Panc1 (cell line): ENCODE measurements at regions not wholly inside any gene's neighbourhood (a gene's known extent, or its start where the extent isn't known, plus 50 kb on each side); places are given as distances from the start of the nearest gene placed in this dataset.

Experiments used
- ATAC-seq: fragments of 200-7000 bp; cut with Tn5 transposase; 2 replicates; pipeline ENCODE4 v1.9.1; 2020; ENCODE audit warnings: mild to moderate bottlenecking, moderate library complexity
- BruUV-seq: library from RNA; stranded (reverse); fragments of 400-500 nt; replicated peaks from 2 replicates; lab custom pipeline; 2021; lab: Mats Ljungman, UMichigan
- CTCF ChIA-PET: fragments of 300-600 bp; sonication (Branson Sonifier 250); formaldehyde crosslinking; loops from one replicate; lab custom pipeline; 2022; ENCODE audit warnings: antibody characterized with exemption; lab: Charles Lee
- POLR2A ChIA-PET: fragments of 300-600 bp; sonication (Branson Sonifier 250); formaldehyde crosslinking; loops from one replicate; lab custom pipeline; 2022; ENCODE audit warnings: antibody characterized with exemption; lab: Charles Lee
- DNase-seq: peaks from one replicate; pipeline ENCODE4 v3.0.0-alpha.2; 2010; ENCODE audit warnings: low read depth, low spot score
- H3K27ac ChIP-seq: 2 replicates; pipeline ENCODE4 v1.5.1; 2011; ENCODE audit warnings: mild to moderate bottlenecking, low read length, inconsistent platforms
- H3K27me3 ChIP-seq: fragments of 200-500 bp; sonication (Bioruptor generic); 2 replicates; pipeline ENCODE4 v1.6.0; 2014; ENCODE audit warnings: low read length, inconsistent platforms; ENCODE audit not compliant: control insufficient read depth, insufficient read depth
- H3K36me3 ChIP-seq: fragments of 200-500 bp; sonication (Bioruptor generic); 2 replicates; pipeline ENCODE4 v1.5.1; 2014; ENCODE audit warnings: inconsistent platforms, mild to moderate bottlenecking, low read length, moderate library complexity; ENCODE audit not compliant: control insufficient read depth, insufficient read depth
- H3K4me1 ChIP-seq: 2 replicates; pipeline ENCODE4 v1.5.1; 2011; ENCODE audit warnings: inconsistent platforms, mild to moderate bottlenecking, low read length, moderate library complexity; ENCODE audit not compliant: control insufficient read depth, insufficient read depth
- H3K4me3 ChIP-seq, 2 experiments: 2 replicates each; pipeline ENCODE4 v1.5.1; 2011 to 2012; ENCODE audit warnings: low read depth in 2 of 2, low read length in 2 of 2, mild to moderate bottlenecking in 2 of 2, inconsistent platforms in 1 of 2, moderate library complexity in 1 of 2
- H3K9me3 ChIP-seq: fragments of 200-500 bp; sonication (Bioruptor generic); 2 replicates; pipeline ENCODE4 v1.5.1; 2014; ENCODE audit warnings: low read depth, mild to moderate bottlenecking, inconsistent platforms, low read length, moderate library complexity; ENCODE audit not compliant: control insufficient read depth, insufficient read depth
- CTCF ChIP-seq: fragments of 450-650 bp; IDR thresholded peaks from 2 replicates; pipeline ENCODE4 v1.5.1; 2017; ENCODE audit warnings: mild to moderate bottlenecking
- POLR2AphosphoS5 ChIP-seq: IDR thresholded peaks from 2 replicates; pipeline ENCODE4 v1.6.1; 2012; ENCODE audit warnings: mild to moderate bottlenecking, low read depth, low read length, moderate library complexity
- REST ChIP-seq, 2 experiments: IDR thresholded peaks; 2 replicates each; pipeline ENCODE4 v1.6.1; 2011 to 2012; ENCODE audit warnings: low read depth in 2 of 2, control low read depth in 1 of 2, low read length in 1 of 2, mild to moderate bottlenecking in 1 of 2, moderate library complexity in 1 of 2; ENCODE audit not compliant: insufficient read depth in 1 of 2
- SIN3A ChIP-seq: IDR thresholded peaks from 2 replicates; pipeline ENCODE4 v1.6.1; 2012; ENCODE audit warnings: low read depth, mild to moderate bottlenecking, low read length, moderate library complexity, borderline replicate concordance; ENCODE audit not compliant: insufficient read depth
- TCF7L2 ChIP-seq: IDR thresholded peaks from 2 replicates; pipeline ENCODE4 v1.6.1; 2011; ENCODE audit warnings: mild to moderate bottlenecking, low read depth, low read length, inconsistent platforms
- in situ Hi-C: cut with HindIII; loops from 2 replicates; pipeline ENCODE4 v1.10.0; 2016; ENCODE audit warnings: low sequenced_read_pairs, low pct_unique_long_range_greater_than_20kb
- intact Hi-C: fragments of 100-400 bp; cut with micrococcal nuclease; formaldehyde crosslinking; loops from one replicate; pipeline ENCODE4 v1.10.0; 2022; ENCODE audit not compliant: unreplicated experiment

DNA sequence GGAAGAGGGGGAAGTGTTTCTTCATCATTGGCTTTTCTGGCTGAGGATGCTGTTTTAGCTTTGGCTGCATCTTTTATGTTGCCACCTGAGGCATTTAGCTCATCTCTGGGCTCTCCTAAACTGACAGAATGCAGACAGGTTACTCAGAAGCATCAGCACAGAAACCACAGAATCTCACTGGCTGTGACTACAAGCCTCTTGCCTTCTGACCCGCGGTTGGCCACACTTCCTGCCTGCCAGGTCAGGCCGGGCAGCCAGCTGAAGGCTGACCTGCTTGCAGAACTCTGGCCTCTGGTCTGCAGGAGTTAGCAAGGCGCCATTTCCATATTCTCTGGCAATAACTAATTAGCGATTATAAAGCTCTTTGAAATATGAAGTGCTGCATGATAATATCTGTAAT is 366.5 kb downstream of the MID1IP1 start:
- intact Hi-C loops, result no loop called here
- ChIA-PET POLR2A (interaction anchor here (0.6 kb wide), 1 partner anchor 1475 kb away, joined by 5 read pairs; no protein-coding TSS in a partner anchor), CTCF (no interaction called here)
- no peak overlapping the region for H3K4me3 ChIP-seq
- TF ChIP-seq POLR2AphosphoS5 (no peak), CTCF (no peak), SIN3A (no peak), REST (IDR thresholded peaks at IDR 0.05; ENCODE audit: insufficient read depth in 1 of 2, low read depth in 2 of 2, low read length in 1 of 2) (no peak), TCF7L2 (no peak)
- H3K27ac ChIP-seq, result no peak overlapping the region
- no peaks in the 10 kb centered on the region for H3K27me3 ChIP-seq
- BruUV-seq, result no TSS peak
- H3K36me3 ChIP-seq, result no peaks in the 10 kb centered on the region
- DNase-seq (no peak), ATAC-seq (no peak)
- H3K4me1 ChIP-seq, result no peaks in the 10 kb centered on the region
- in situ Hi-C loops, result no loop called here
- H3K9me3 ChIP-seq, result no peaks in the 10 kb centered on the region

DNA sequence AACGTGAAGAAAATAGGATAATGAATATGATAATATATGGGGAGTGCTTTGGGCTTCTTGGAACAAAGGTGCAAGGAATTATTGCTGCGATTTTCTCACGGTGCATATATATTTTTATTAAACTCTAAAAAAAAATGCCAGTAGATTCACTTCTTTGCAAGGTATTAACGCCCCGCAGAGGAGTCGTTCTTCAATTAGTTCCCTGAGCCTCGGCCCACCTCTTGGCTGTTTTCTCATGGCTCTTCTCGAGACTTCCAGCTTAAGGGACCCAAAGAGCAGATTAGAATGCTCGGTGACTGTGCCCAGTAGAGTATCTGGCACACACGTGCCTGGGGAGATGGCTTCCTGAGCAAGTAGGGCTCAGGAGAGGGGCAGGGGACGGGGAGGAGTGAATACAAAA is 367.4 kb downstream of the MID1IP1 start:
- TF ChIP-seq CTCF (no peak), TCF7L2 (no peak), REST (IDR thresholded peaks at IDR 0.05; ENCODE audit: insufficient read depth in 1 of 2, low read depth in 2 of 2, low read length in 1 of 2) (no peak), SIN3A (no peak), POLR2AphosphoS5 (no peak)
- Histone ChIP-seq H3K4me3 (no peak overlapping the region), H3K36me3 (no peaks in the 10 kb centered on the region), H3K27me3 (no peaks in the 10 kb centered on the region), H3K27ac (no peak overlapping the region), H3K4me1 (no peaks in the 10 kb centered on the region), H3K9me3 (no peaks in the 10 kb centered on the region)
- CTCF ChIA-PET, result no interaction called here
- POLR2A ChIA-PET, result no interaction called here
- in situ Hi-C loops (no loop called here), intact Hi-C loops (no loop called here)
- no peak for DNase-seq
- no TSS peak for BruUV-seq
- ATAC-seq, result no peak
